Right atrium auricular region (tissue), 2 donors: ENCODE measurements at regions not wholly inside any gene's neighbourhood (a gene's known extent, or its start where the extent isn't known, plus 50 kb on each side); places are given as distances from the start of the nearest gene placed in this dataset.

Experiments used
- DNase-seq: peaks from one replicate; pipeline ENCODE4 v3.0.0-alpha.2; 2019; ENCODE audit warnings: low spot score
- H3K27ac ChIP-seq, 2 donors: fragments of 200-600 bp; sonication (generic); 1 replicate in 1 of 2; 2 replicates in 1 of 2; pipeline ENCODE4 v1.5.1; 2016 to 2019
- H3K27me3 ChIP-seq, 2 donors: fragments of 200-600 bp; sonication (generic); one replicate each; pipeline versions ENCODE4 v1.5.1 to v1.6.0; 2017 to 2019
- H3K36me3 ChIP-seq: fragments of 200-600 bp; sonication (generic); one replicate; pipeline ENCODE4 v1.5.1; 2016
- H3K4me1 ChIP-seq, 2 donors: fragments of 200-600 bp; sonication (generic); one replicate each; pipeline versions ENCODE4 v1.5.1 to v1.6.0; 2017 to 2019
- H3K4me3 ChIP-seq, 2 donors: fragments of 200-600 bp; sonication (generic); 1 replicate in 1 of 2; 2 replicates in 1 of 2; pipeline ENCODE4 v1.5.1; 2017 to 2019; ENCODE audit warnings: mild to moderate bottlenecking in 1 of 2, moderate library complexity in 1 of 2
- H3K9me3 ChIP-seq, 2 donors: fragments of 200-600 bp; sonication (generic); one replicate each; pipeline ENCODE4 v1.5.1; 2019
- TF ChIP-seq, protein P1 (sequence below), 2 donors: fragments of 200-600 bp; sonication (generic); IDR thresholded peaks; one replicate each; pipeline ENCODE4 v1.5.1; 2019; ENCODE audit warnings: antibody characterized with exemption in 2 of 2

DNA sequence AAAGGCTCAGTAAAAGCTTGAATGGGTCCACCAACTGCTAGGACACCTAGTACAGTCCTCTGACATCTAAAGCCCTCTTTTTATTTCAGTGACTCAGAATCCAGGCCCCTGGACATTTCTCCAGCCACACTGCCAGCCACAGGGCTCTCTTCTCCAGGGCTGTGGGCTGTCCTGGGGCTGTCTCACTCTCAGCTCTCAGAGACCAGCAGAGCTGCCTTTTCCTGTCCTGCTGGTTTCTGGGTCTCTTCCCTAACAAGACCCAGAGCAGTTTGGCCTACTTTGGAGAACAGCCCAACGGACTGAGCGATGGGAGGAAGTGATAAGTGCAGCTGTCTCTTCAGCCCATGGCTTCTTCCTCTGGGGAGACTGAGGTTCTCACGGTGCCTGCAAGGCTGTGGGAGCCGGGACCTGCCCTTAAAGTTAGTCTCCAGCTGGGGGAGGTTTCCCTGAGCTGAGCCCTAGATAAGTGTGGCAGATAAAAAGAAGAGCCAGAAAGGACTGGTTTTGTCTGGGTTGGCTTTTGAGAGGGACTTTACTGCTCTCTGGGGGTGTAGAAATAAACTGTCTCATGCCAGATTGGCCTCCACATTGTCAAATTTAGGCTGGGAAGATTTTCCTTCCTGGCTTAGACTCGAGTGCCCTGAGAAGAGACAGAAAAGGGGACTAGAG is 979.8 kb downstream of the VRK1 start:
- Histone ChIP-seq H3K36me3 (no peaks in the 10 kb centered on the region), H3K27ac (no peak overlapping the region), H3K9me3 (no peaks in the 10 kb centered on the region), H3K27me3 (no peaks in the 10 kb centered on the region), H3K4me1 (no peaks in the 10 kb centered on the region), H3K4me3 (no peak overlapping the region)
- no peak for DNase-seq
- TF ChIP-seq, protein P1, sequence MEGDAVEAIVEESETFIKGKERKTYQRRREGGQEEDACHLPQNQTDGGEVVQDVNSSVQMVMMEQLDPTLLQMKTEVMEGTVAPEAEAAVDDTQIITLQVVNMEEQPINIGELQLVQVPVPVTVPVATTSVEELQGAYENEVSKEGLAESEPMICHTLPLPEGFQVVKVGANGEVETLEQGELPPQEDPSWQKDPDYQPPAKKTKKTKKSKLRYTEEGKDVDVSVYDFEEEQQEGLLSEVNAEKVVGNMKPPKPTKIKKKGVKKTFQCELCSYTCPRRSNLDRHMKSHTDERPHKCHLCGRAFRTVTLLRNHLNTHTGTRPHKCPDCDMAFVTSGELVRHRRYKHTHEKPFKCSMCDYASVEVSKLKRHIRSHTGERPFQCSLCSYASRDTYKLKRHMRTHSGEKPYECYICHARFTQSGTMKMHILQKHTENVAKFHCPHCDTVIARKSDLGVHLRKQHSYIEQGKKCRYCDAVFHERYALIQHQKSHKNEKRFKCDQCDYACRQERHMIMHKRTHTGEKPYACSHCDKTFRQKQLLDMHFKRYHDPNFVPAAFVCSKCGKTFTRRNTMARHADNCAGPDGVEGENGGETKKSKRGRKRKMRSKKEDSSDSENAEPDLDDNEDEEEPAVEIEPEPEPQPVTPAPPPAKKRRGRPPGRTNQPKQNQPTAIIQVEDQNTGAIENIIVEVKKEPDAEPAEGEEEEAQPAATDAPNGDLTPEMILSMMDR (IDR thresholded peaks at IDR 0.05) = no peak

DNA sequence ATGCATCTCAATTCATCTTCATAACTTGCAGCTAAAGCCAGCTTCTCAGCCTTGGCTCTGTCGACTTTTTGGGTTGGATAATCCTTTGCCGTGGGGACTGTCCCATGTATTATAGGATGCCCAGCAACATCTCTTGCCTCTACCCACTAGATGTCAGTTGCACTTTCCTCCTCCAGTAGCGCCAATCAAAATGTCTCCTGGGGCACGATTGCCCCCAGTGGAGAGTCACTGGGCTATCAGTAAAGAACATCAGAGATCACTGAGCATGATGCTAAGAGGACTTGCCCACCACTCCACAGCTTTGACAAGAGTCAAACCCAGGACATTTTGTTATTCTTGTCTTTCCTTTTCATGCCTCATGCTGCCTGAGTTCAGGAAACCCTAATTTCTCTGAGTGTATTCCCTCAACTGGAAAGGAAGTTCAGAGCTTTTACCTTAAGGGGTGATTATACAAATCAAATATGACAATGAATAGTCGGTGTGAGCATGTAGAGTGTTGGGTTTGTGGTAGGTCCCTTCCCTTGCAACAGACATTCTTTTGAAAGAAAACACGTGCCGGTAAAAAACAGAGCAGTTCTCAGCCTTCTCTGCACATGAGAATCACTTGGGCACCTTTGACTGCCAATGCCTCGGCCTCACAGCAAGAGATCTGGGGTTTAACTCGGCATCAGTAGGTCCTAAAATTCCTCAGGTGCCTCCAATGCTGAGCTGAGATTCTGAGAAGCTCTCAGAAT is 980.6 kb downstream of the VRK1 start:
- H3K4me3 ChIP-seq = no peak overlapping the region
- H3K4me1 ChIP-seq = no peaks in the 10 kb centered on the region
- no peaks in the 10 kb centered on the region for H3K27me3 ChIP-seq
- TF ChIP-seq, protein P1 (IDR thresholded peaks at IDR 0.05) = no peak
- no peak for DNase-seq
- no peaks in the 10 kb centered on the region for H3K36me3 ChIP-seq
- no peaks in the 10 kb centered on the region for H3K9me3 ChIP-seq
- H3K27ac ChIP-seq = no peak overlapping the region

DNA sequence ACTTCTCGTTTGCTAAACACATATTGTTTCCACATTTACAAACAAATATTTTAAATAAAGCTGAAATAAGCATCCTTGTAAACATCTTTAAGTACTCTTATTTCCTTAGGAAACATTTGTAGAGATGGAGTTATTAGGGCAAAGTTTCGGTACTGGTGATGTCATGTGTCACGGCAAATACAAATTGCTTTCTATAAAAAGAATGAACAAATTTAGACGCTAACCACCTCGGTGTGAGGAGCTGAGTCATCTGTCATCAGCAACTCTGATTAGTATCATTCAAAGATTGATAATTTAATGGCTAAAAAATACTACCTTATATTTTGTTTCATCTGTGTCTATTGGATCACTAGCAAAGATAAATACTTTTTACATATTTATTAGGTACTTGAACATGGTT is 982.0 kb downstream of the VRK1 start:
- H3K36me3 ChIP-seq = no peaks in the 10 kb centered on the region
- TF ChIP-seq, protein P1 (IDR thresholded peaks at IDR 0.05) = no peak

DNA sequence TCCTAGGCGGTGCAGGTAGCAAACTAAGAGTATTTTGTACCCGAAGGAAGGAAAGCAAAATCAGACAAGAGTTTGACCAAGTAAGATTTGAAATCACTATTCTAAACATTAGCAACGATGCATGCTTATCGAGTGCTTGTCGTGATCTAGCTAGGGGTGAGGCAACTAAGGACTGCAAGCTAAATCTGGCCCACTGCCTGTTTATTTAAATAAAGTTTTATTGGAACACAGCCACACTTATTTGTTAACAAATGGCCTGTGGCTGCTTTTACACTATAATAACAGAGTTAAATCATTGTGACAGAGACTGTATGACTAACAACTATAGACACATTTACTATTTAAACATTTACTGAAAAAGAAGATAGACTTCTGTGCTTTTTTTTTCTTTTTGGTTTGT is 983.6 kb downstream of the VRK1 start:
- TF ChIP-seq, protein P1 (IDR thresholded peaks at IDR 0.05) = no peak
- Histone ChIP-seq H3K9me3 (no peaks in the 10 kb centered on the region), H3K27ac (no peak overlapping the region), H3K4me3 (no peak overlapping the region), H3K36me3 (no peaks in the 10 kb centered on the region), H3K4me1 (no peaks in the 10 kb centered on the region), H3K27me3 (no peaks in the 10 kb centered on the region)
- no peak for DNase-seq

More for the DNA sequence above, 982.0 kb downstream of the VRK1 start:
- Histone ChIP-seq H3K27ac (no peak overlapping the region), H3K4me3 (no peak overlapping the region), H3K4me1 (no peaks in the 10 kb centered on the region), H3K27me3 (no peaks in the 10 kb centered on the region), H3K9me3 (no peaks in the 10 kb centered on the region)
- DNase-seq = no peak

DNA sequence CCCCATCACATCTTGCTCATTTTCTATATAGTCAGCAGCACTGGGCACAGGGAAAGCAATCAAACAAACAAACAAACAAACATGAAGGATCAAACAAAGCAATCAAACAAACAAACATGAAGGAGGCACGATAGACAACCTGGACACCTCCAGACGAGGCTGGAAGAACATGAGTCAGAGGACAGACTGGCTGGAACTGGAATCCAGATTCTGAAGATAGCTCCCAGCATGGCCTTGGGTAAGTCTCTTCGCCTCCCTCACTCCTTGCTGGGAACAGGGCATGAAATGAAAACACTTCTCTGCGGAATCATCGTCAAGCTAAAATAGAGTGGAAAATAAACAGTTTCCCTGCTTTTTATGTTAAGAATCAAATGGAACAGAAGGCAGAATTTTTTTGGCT is 984.8 kb downstream of the VRK1 start:
- no peaks in the 10 kb centered on the region for H3K27me3 ChIP-seq
- no peak for DNase-seq
- no peaks in the 10 kb centered on the region for H3K4me1 ChIP-seq
- H3K27ac ChIP-seq = no peak overlapping the region
- H3K9me3 ChIP-seq = no peaks in the 10 kb centered on the region
- TF ChIP-seq, protein P1 (IDR thresholded peaks at IDR 0.05) = no peak
- H3K36me3 ChIP-seq = no peaks in the 10 kb centered on the region
- H3K4me3 ChIP-seq = no peak overlapping the region
